ENCODE measurements at regions not wholly inside any gene's neighbourhood (a gene's known extent, or its start where the extent isn't known, plus 50 kb on each side); places are given as distances from the start of the nearest gene placed in this dataset.

GRCh38 chr13:85665286-85665685 is 133.9 kb downstream of the SLITRK6 start:
- no peak for DNase-seq
- WGBS, 2 donors (ENCODE audit: low coverage in 1 of 2), result 38 to 60% methylated on average over 4 of the region's 4 CpGs
- Histone ChIP-seq H3K4me3 (no peak overlapping the region), H3K27ac (no peak overlapping the region), H3K36me3 (no peaks in the 10 kb centered on the region), H3K4me1 (no peaks in the 10 kb centered on the region), H3K27me3 (no peaks in the 10 kb centered on the region), H3K9me3 (peaks cover 0 to 3% of the 10 kb centered on the region in 2 donors)
- TF ChIP-seq POLR2A (IDR thresholded peaks at IDR 0.05), result no peak
- no peak for TF ChIP-seq CTCF (IDR thresholded peaks at IDR 0.05)
- TF ChIP-seq POLR2AphosphoS5 (IDR thresholded peaks at IDR 0.05), result no peak
- TF ChIP-seq EP300 (IDR thresholded peaks at IDR 0.05; ENCODE audit: low read depth), result no peak
- intact Hi-C loops (cut with DNase I; ENCODE audit: low total_unique reads) (no loop called here), in situ Hi-C loops (cut with MboI; ENCODE audit: low pct_ligation_motif_present in 1 of 4, low pct_unique_long_range_greater_than_20kb in 1 of 4, low sequenced_read_pairs in 3 of 4) (no loop called here)

DNA sequence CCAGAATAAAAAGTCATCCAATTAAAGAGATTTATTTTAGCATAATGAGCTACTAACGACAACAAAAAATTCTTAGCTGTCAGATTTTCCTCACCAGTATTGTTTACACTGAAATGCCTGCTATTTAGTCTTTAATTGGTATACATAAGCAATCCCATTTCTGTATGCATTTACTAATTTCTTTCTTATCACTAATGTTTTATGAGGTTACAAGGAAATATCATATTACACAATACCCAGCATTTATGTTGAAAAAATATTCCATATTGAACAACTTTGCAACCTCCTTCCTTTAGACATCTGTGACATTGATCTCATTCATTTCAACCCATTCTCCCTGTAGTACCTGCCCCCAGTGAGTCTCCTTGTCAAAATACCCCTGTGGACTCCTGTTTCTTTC is 135.4 kb downstream of the SLITRK6 start:
- no peak overlapping the region for H3K4me3 ChIP-seq
- no peak for DNase-seq
- intact Hi-C loops (cut with DNase I; ENCODE audit: low total_unique reads), result no loop called here
- H3K27ac ChIP-seq, result no peak overlapping the region
- peaks cover 0 to 3% of the 10 kb centered on the region in 2 donors for H3K9me3 ChIP-seq
- no peaks in the 10 kb centered on the region for H3K36me3 ChIP-seq
- H3K4me1 ChIP-seq, result no peaks in the 10 kb centered on the region
- no peaks in the 10 kb centered on the region for H3K27me3 ChIP-seq
- in situ Hi-C loops (cut with MboI; ENCODE audit: low pct_ligation_motif_present in 1 of 4, low pct_unique_long_range_greater_than_20kb in 1 of 4, low sequenced_read_pairs in 3 of 4), result no loop called here
- TF ChIP-seq CTCF (IDR thresholded peaks at IDR 0.05) (no peak), EP300 (IDR thresholded peaks at IDR 0.05; ENCODE audit: low read depth) (no peak), POLR2AphosphoS5 (IDR thresholded peaks at IDR 0.05) (no peak), POLR2A (IDR thresholded peaks at IDR 0.05) (no peak)
- 82 to 92% methylated on average over 1 of the region's 1 CpG for WGBS, 2 donors (ENCODE audit: low coverage in 1 of 2)

- H3K4me3 ChIP-seq, result no peak overlapping the region
- H3K27ac ChIP-seq, result no peak overlapping the region
- peaks cover 0 to 3% of the 10 kb centered on the region in 2 donors for H3K9me3 ChIP-seq
- DNase-seq, result no peak
- no peak for TF ChIP-seq CTCF (IDR thresholded peaks at IDR 0.05)
- TF ChIP-seq POLR2A (IDR thresholded peaks at IDR 0.05), result no peak
- no peak for TF ChIP-seq POLR2AphosphoS5 (IDR thresholded peaks at IDR 0.05)
- TF ChIP-seq EP300 (IDR thresholded peaks at IDR 0.05; ENCODE audit: low read depth), result no peak
- no peaks in the 10 kb centered on the region for H3K36me3 ChIP-seq
- H3K4me1 ChIP-seq, result peaks cover 0 to 1% (median 0%) of the 10 kb centered on the region in 4 donors
- no peaks in the 10 kb centered on the region for H3K27me3 ChIP-seq
- in situ Hi-C loops (cut with MboI; ENCODE audit: low pct_ligation_motif_present in 1 of 4, low pct_unique_long_range_greater_than_20kb in 1 of 4, low sequenced_read_pairs in 3 of 4), result no loop called here
- intact Hi-C loops (cut with DNase I; ENCODE audit: low total_unique reads), result no loop called here
These were observed 137.0 kb downstream of the SLITRK6 start for GRCh38 chr13:85662186-85662585.

DNA sequence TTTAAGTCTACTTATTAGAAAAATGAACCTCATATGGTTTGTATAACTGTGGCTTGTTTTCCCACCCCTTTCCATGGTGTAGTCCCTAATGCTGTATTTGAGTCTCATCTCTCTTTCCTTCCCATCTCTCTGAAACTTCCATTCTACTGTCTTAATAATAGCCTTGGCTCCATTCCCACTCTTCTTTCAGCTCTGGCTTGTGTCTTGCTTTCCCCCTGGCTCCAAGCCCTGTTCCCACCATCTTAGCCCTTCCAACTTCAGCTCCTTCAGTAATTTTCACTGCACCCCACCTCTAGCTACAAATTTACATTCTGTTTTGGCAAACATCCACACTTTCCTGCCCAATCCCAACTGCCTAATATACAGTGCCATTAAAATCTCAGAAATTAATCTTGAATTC is 137.5 kb downstream of the SLITRK6 start:
- no peak for DNase-seq
- Histone ChIP-seq H3K27ac (no peak overlapping the region), H3K4me3 (no peak overlapping the region), H3K9me3 (peaks cover 0 to 3% of the 10 kb centered on the region in 2 donors), H3K27me3 (no peaks in the 10 kb centered on the region), H3K36me3 (no peaks in the 10 kb centered on the region), H3K4me1 (peaks cover 0 to 6% (median 0%) of the 10 kb centered on the region in 4 donors)
- in situ Hi-C loops (cut with MboI; ENCODE audit: low pct_ligation_motif_present in 1 of 4, low pct_unique_long_range_greater_than_20kb in 1 of 4, low sequenced_read_pairs in 3 of 4), result no loop called here
- TF ChIP-seq POLR2AphosphoS5 (IDR thresholded peaks at IDR 0.05), result no peak
- no peak for TF ChIP-seq POLR2A (IDR thresholded peaks at IDR 0.05)
- TF ChIP-seq EP300 (IDR thresholded peaks at IDR 0.05; ENCODE audit: low read depth), result no peak
- TF ChIP-seq CTCF (IDR thresholded peaks at IDR 0.05), result no peak
- intact Hi-C loops (cut with DNase I; ENCODE audit: low total_unique reads), result no loop called here
